LNCaP clone FGC (cell line): ENCODE measurements at regions not wholly inside any gene's neighbourhood (a gene's known extent, or its start where the extent isn't known, plus 50 kb on each side); places are given as distances from the start of the nearest gene placed in this dataset.

Experiments
- DNase-seq: peaks from one replicate; pipeline ENCODE4 v3.0.0-alpha.2; 2011; ENCODE audit warnings: low read depth
- H3K4me3 ChIP-seq: 2 replicates; pipeline ENCODE4 v1.5.1; 2011; ENCODE audit warnings: mild to moderate bottlenecking, low read depth, low read length, control low read depth
- CTCF ChIP-seq: IDR thresholded peaks from 2 replicates; pipeline ENCODE4 v1.5.1; 2012; ENCODE audit warnings: mild to moderate bottlenecking; ENCODE audit not compliant: control insufficient read depth, insufficient read depth; ENCODE audit errors: extremely low read depth

- no peak for TF ChIP-seq CTCF
- H3K4me3 ChIP-seq = no peak overlapping the region
- DNase-seq = no peak
Observed at GRCh38 chr15:96422125-96422524, 91.6 kb downstream of the NR2F2 start.

GRCh38 chr15:96424674-96425073, 94.2 kb downstream of the NR2F2 start:
- no peak for DNase-seq
- TF ChIP-seq CTCF = no peak
- H3K4me3 ChIP-seq = no peak overlapping the region

- no peak overlapping the region for H3K4me3 ChIP-seq
- DNase-seq = no peak
- TF ChIP-seq CTCF = no peak
Observed at GRCh38 chr15:96428742-96429141, 98.2 kb downstream of the NR2F2 start.

- H3K4me3 ChIP-seq = no peak overlapping the region
- TF ChIP-seq CTCF = no peak
- DNase-seq = no peak
Observed at GRCh38 chr15:96431786-96432185, 101.3 kb downstream of the NR2F2 start.

GRCh38 chr15:96435022-96435421, 104.5 kb downstream of the NR2F2 start:
- H3K4me3 ChIP-seq = no peak overlapping the region
- DNase-seq = no peak
- no peak for TF ChIP-seq CTCF

- no peak for DNase-seq
- H3K4me3 ChIP-seq = no peak overlapping the region
- TF ChIP-seq CTCF = no peak
Observed at GRCh38 chr15:96435841-96436240, 105.3 kb downstream of the NR2F2 start.

- DNase-seq = no peak
- TF ChIP-seq CTCF = no peak
- no peak overlapping the region for H3K4me3 ChIP-seq
Observed at GRCh38 chr15:96440978-96441377, 110.5 kb downstream of the NR2F2 start.
